ENCODE measurements at regions not wholly inside any gene's neighbourhood (a gene's known extent, or its start where the extent isn't known, plus 50 kb on each side); places are given as distances from the start of the nearest gene placed in this dataset.

GRCh38 chr2:121128741-121129659 lies 156.0 kb downstream of the TFCP2L1 start:
- no peak overlapping the region for H3K9ac ChIP-seq (ENCODE audit: low read depth, low read length, poor library complexity, severe bottlenecking)
- H3K79me2 ChIP-seq (ENCODE audit: insufficient read depth, low read length): no peaks in the 10 kb centered on the region
- no peaks in the 10 kb centered on the region for H3K9me3 ChIP-seq (ENCODE audit: insufficient read depth, low read depth, low read length)
- no peaks in the 10 kb centered on the region for H3K36me3 ChIP-seq (ENCODE audit: insufficient read depth, low read length)
- H3K9me2 ChIP-seq (replicated peaks; ENCODE audit: low read depth, low read length): no peaks in the 10 kb centered on the region
- H3K27me3 ChIP-seq (ENCODE audit: insufficient read depth, low read length, poor library complexity, severe bottlenecking): no peaks in the 10 kb centered on the region
- H3F3A ChIP-seq (ENCODE audit: low read depth): no peaks in the 10 kb centered on the region
- H3K4me1 ChIP-seq (ENCODE audit: insufficient read depth, low read length, poor library complexity, severe bottlenecking): no peaks in the 10 kb centered on the region
- no peak overlapping the region for H2AFZ ChIP-seq (ENCODE audit: low read length)
- H3K4me2 ChIP-seq (ENCODE audit: low read depth, low read length, poor library complexity, severe bottlenecking): no peak overlapping the region
- H3K4me3 ChIP-seq (ENCODE audit: low read length, poor library complexity, severe bottlenecking): no peak overlapping the region
- no peaks in the 10 kb centered on the region for H4K20me1 ChIP-seq (ENCODE audit: insufficient read depth, low read length, poor library complexity, severe bottlenecking)
- TF ChIP-seq EZH2phosphoT487 (IDR thresholded peaks at IDR 0.05; ENCODE audit: borderline replicate concordance) (no peak), CTCF (conservative IDR thresholded peaks at IDR 0.05; ENCODE audit: low read length) (no peak)

GRCh38 chr2:121129692-121130091 lies 155.3 kb downstream of the TFCP2L1 start:
- Histone ChIP-seq H3K4me2 (ENCODE audit: low read depth, low read length, poor library complexity, severe bottlenecking) (no peak overlapping the region), H3K27me3 (ENCODE audit: insufficient read depth, low read length, poor library complexity, severe bottlenecking) (no peaks in the 10 kb centered on the region), H3K4me3 (ENCODE audit: low read length, poor library complexity, severe bottlenecking) (no peak overlapping the region), H3F3A (ENCODE audit: low read depth) (no peaks in the 10 kb centered on the region), H2AFZ (ENCODE audit: low read length) (no peak overlapping the region), H3K9me3 (ENCODE audit: insufficient read depth, low read depth, low read length) (no peaks in the 10 kb centered on the region), H3K9ac (ENCODE audit: low read depth, low read length, poor library complexity, severe bottlenecking) (no peak overlapping the region), H3K36me3 (ENCODE audit: insufficient read depth, low read length) (no peaks in the 10 kb centered on the region), H3K79me2 (ENCODE audit: insufficient read depth, low read length) (no peaks in the 10 kb centered on the region), H3K9me2 (replicated peaks; ENCODE audit: low read depth, low read length) (no peaks in the 10 kb centered on the region), H4K20me1 (ENCODE audit: insufficient read depth, low read length, poor library complexity, severe bottlenecking) (no peaks in the 10 kb centered on the region), H3K4me1 (ENCODE audit: insufficient read depth, low read length, poor library complexity, severe bottlenecking) (no peaks in the 10 kb centered on the region)
- TF ChIP-seq CTCF (conservative IDR thresholded peaks at IDR 0.05; ENCODE audit: low read length) (no peak), EZH2phosphoT487 (IDR thresholded peaks at IDR 0.05; ENCODE audit: borderline replicate concordance) (no peak)

GRCh38 chr2:121130301-121130850 lies 154.6 kb downstream of the TFCP2L1 start:
- Histone ChIP-seq H3K9me2 (replicated peaks; ENCODE audit: low read depth, low read length) (no peaks in the 10 kb centered on the region), H2AFZ (ENCODE audit: low read length) (no peak overlapping the region), H3K27me3 (ENCODE audit: insufficient read depth, low read length, poor library complexity, severe bottlenecking) (no peaks in the 10 kb centered on the region), H3F3A (ENCODE audit: low read depth) (no peaks in the 10 kb centered on the region), H3K79me2 (ENCODE audit: insufficient read depth, low read length) (no peaks in the 10 kb centered on the region), H3K9ac (ENCODE audit: low read depth, low read length, poor library complexity, severe bottlenecking) (no peak overlapping the region), H3K36me3 (ENCODE audit: insufficient read depth, low read length) (no peaks in the 10 kb centered on the region), H3K9me3 (ENCODE audit: insufficient read depth, low read depth, low read length) (no peaks in the 10 kb centered on the region), H3K4me3 (ENCODE audit: low read length, poor library complexity, severe bottlenecking) (no peak overlapping the region), H3K4me1 (ENCODE audit: insufficient read depth, low read length, poor library complexity, severe bottlenecking) (no peaks in the 10 kb centered on the region), H3K4me2 (ENCODE audit: low read depth, low read length, poor library complexity, severe bottlenecking) (no peak overlapping the region), H4K20me1 (ENCODE audit: insufficient read depth, low read length, poor library complexity, severe bottlenecking) (no peaks in the 10 kb centered on the region)
- TF ChIP-seq CTCF (conservative IDR thresholded peaks at IDR 0.05; ENCODE audit: low read length) (no peak), EZH2phosphoT487 (IDR thresholded peaks at IDR 0.05; ENCODE audit: borderline replicate concordance) (no peak)
